PC-9 (cell line): ENCODE measurements at regions not wholly inside any gene's neighbourhood (a gene's known extent, or its start where the extent isn't known, plus 50 kb on each side); places are given as distances from the start of the nearest gene placed in this dataset.

Source experiments
- BruUV-seq: library from RNA; stranded (reverse); fragments of 400-500 nt; replicated peaks from 2 replicates; lab custom pipeline; 2021; lab: Mats Ljungman, UMichigan
- CTCF ChIA-PET: fragments of 300-600 bp; sonication (Branson Sonifier 250); formaldehyde crosslinking; loops from one replicate; lab custom pipeline; 2022; ENCODE audit warnings: antibody characterized with exemption; lab: Charles Lee
- POLR2A ChIA-PET: fragments of 300-600 bp; sonication (Branson Sonifier 250); formaldehyde crosslinking; loops from one replicate; lab custom pipeline; 2022; ENCODE audit warnings: antibody characterized with exemption; ENCODE audit not compliant: unreplicated experiment; lab: Charles Lee
- DNase-seq, 2 experiments: peaks; one replicate each; pipeline versions ENCODE4 v3.0.0 to v3.0.0-alpha.2; 2015 to 2022; ENCODE audit warnings: mixed read lengths in 1 of 2
- H2AFZ ChIP-seq: fragments of 200-600 bp; sonication (generic); 2 replicates; pipeline ENCODE4 v1.8.1; 2017; ENCODE audit warnings: antibody characterized with exemption
- H3F3A ChIP-seq: fragments of 200-600 bp; sonication (generic); 2 replicates; pipeline ENCODE4 v1.8.1; 2017; ENCODE audit warnings: antibody characterized with exemption, mild to moderate bottlenecking, low read depth; ENCODE audit not compliant: insufficient read depth
- H3K27ac ChIP-seq: fragments of 200-600 bp; sonication (generic); 2 replicates; pipeline ENCODE4 v1.6.1; 2016; ENCODE audit warnings: mixed run types
- H3K27me3 ChIP-seq: fragments of 200-600 bp; sonication (generic); 2 replicates; pipeline ENCODE4 v1.6.1; 2016; ENCODE audit warnings: low read depth, mixed run types; ENCODE audit not compliant: insufficient read depth
- H3K36me3 ChIP-seq: fragments of 200-600 bp; sonication (generic); 2 replicates; pipeline ENCODE4 v1.6.1; 2016; ENCODE audit warnings: low read depth, mixed run types
- H3K4me1 ChIP-seq: fragments of 200-600 bp; sonication (generic); replicated peaks from 2 replicates; pipeline ENCODE4 v1.6.1; 2016; ENCODE audit warnings: mixed run types; ENCODE audit not compliant: insufficient read depth
- H3K4me2 ChIP-seq: fragments of 200-600 bp; sonication (generic); 2 replicates; pipeline ENCODE4 v1.6.1; 2017; ENCODE audit warnings: mixed run types
- H3K4me3 ChIP-seq: fragments of 200-600 bp; sonication (generic); 2 replicates; pipeline ENCODE4 v1.6.1; 2016; ENCODE audit warnings: mixed run types
- H3K79me2 ChIP-seq: fragments of 200-600 bp; sonication (generic); 2 replicates; pipeline ENCODE4 v1.6.1; 2017; ENCODE audit warnings: low read depth, mixed run types
- H3K9me2 ChIP-seq: fragments of 200-600 bp; sonication (generic); 2 replicates; pipeline ENCODE4 v1.8.1; 2017; ENCODE audit warnings: mild to moderate bottlenecking; ENCODE audit not compliant: insufficient read depth
- H3K9me3 ChIP-seq: fragments of 200-600 bp; sonication (generic); 2 replicates; pipeline ENCODE4 v1.8.1; 2016; ENCODE audit warnings: low read depth; ENCODE audit not compliant: insufficient read depth
- H4K20me1 ChIP-seq: fragments of 200-600 bp; sonication (generic); 2 replicates; pipeline ENCODE4 v1.8.1; 2017; ENCODE audit not compliant: insufficient read depth
- CTCF ChIP-seq: fragments of 200-600 bp; sonication (generic); conservative IDR thresholded peaks from 2 replicates; pipeline ENCODE4 v1.6.1; 2017; ENCODE audit warnings: mixed run types, antibody characterized with exemption, mild to moderate bottlenecking, moderate library complexity
- EZH2 ChIP-seq: fragments of 200-600 bp; sonication (generic); IDR thresholded peaks from 2 replicates; pipeline ENCODE4 v1.8.0; 2017; ENCODE audit warnings: antibody characterized with exemption, low read depth
- intact Hi-C: fragments of 100-400 bp; cut with micrococcal nuclease; formaldehyde crosslinking; loops from one replicate; pipeline ENCODE4 v1.10.0; 2022; ENCODE audit not compliant: unreplicated experiment

GRCh38 chr12:20272161-20272560 is 96.2 kb upstream of the PDE3A start:
- BruUV-seq: no TSS peak
- no peaks in the 10 kb centered on the region for H3K27me3 ChIP-seq
- H3K9me2 ChIP-seq: no peaks in the 10 kb centered on the region
- H4K20me1 ChIP-seq: no peaks in the 10 kb centered on the region
- H2AFZ ChIP-seq: no peak overlapping the region
- TF ChIP-seq CTCF (no peak), EZH2 (no peak)
- ChIA-PET CTCF (no interaction called here), POLR2A (no interaction called here)
- intact Hi-C loops: no loop called here
- no peaks in the 10 kb centered on the region for H3F3A ChIP-seq
- H3K4me1 ChIP-seq: no peaks in the 10 kb centered on the region
- no peak overlapping the region for H3K4me2 ChIP-seq
- H3K9me3 ChIP-seq: no peaks in the 10 kb centered on the region
- DNase-seq: no peak
- no peaks in the 10 kb centered on the region for H3K79me2 ChIP-seq
- H3K36me3 ChIP-seq: no peaks in the 10 kb centered on the region
- no peak overlapping the region for H3K4me3 ChIP-seq
- H3K27ac ChIP-seq: no peak overlapping the region

GRCh38 chr12:20272801-20273200 is 95.5 kb upstream of the PDE3A start:
- H2AFZ ChIP-seq: no peak overlapping the region
- TF ChIP-seq CTCF: no peak
- no peak for TF ChIP-seq EZH2
- POLR2A ChIA-PET: no interaction called here
- no peaks in the 10 kb centered on the region for H3K9me3 ChIP-seq
- CTCF ChIA-PET: no interaction called here
- H3K36me3 ChIP-seq: no peaks in the 10 kb centered on the region
- BruUV-seq: no TSS peak
- H3K27me3 ChIP-seq: no peaks in the 10 kb centered on the region
- H4K20me1 ChIP-seq: no peaks in the 10 kb centered on the region
- no peak overlapping the region for H3K4me2 ChIP-seq
- H3K4me1 ChIP-seq: no peaks in the 10 kb centered on the region
- no peaks in the 10 kb centered on the region for H3K79me2 ChIP-seq
- H3K9me2 ChIP-seq: no peaks in the 10 kb centered on the region
- DNase-seq: no peak
- intact Hi-C loops: no loop called here
- no peak overlapping the region for H3K27ac ChIP-seq
- H3K4me3 ChIP-seq: no peak overlapping the region
- H3F3A ChIP-seq: no peaks in the 10 kb centered on the region

GRCh38 chr12:20274008-20274407 is 94.3 kb upstream of the PDE3A start:
- no TSS peak for BruUV-seq
- ChIA-PET CTCF (no interaction called here), POLR2A (no interaction called here)
- H4K20me1 ChIP-seq: no peaks in the 10 kb centered on the region
- H3K36me3 ChIP-seq: no peaks in the 10 kb centered on the region
- no peaks in the 10 kb centered on the region for H3F3A ChIP-seq
- H3K27me3 ChIP-seq: no peaks in the 10 kb centered on the region
- intact Hi-C loops: no loop called here
- H2AFZ ChIP-seq: no peak overlapping the region
- TF ChIP-seq EZH2 (no peak), CTCF (no peak)
- no peak overlapping the region for H3K27ac ChIP-seq
- no peaks in the 10 kb centered on the region for H3K9me2 ChIP-seq
- H3K4me3 ChIP-seq: no peak overlapping the region
- no peak for DNase-seq
- no peaks in the 10 kb centered on the region for H3K9me3 ChIP-seq
- no peak overlapping the region for H3K4me2 ChIP-seq
- H3K79me2 ChIP-seq: no peaks in the 10 kb centered on the region
- no peaks in the 10 kb centered on the region for H3K4me1 ChIP-seq
